ENCODE measurements at regions not wholly inside any gene's neighbourhood (a gene's known extent, or its start where the extent isn't known, plus 50 kb on each side); places are given as distances from the start of the nearest gene placed in this dataset.

DNA sequence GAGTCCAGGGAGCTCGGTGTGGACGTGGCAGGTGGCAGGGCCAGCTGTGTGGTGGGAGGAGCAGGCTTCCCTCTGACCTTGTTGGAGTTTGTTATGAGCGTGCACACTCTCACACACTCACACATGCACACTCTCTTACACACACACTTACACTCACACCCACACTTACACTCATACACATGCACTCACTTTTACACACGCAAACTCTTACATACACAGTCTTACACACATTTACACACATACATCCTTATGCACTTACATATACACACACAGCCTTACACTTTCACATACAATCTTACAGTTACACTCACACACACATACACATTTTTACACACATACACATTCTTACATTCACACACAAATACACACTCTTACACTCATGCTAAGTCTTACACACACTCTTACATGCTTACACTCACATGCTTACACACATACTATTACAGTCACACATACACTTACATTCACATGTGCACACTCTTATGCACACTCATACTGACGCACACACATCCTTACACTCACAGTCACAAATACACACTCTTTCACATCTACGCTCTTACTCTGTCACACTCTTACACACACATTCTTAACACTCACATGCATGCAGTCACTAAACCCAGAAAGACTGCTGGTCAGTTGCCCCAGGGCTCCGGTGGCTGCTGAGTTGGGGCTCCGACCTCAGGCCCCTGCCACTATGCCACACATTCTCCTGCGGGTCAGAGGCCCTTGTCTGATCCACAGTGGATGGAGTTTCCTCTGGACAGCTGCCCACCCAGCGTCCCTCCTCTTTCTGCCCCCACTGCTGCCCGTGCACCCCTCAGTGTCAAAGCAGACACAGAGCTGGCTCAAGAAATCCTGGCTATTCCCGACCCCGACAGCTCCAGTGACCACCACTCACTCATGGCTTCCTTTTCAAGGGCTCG is 95.8 kb downstream of the ADRA2C start:
- H3K4me3 Mint-ChIP-seq, result no peak overlapping the region
- POLR2A ChIA-PET, result no interaction called here
- DNase-seq, result no peak
- no peaks in the 10 kb centered on the region for H3K9me3 Mint-ChIP-seq
- no peaks in the 10 kb centered on the region for H3K4me1 Mint-ChIP-seq
- no peaks in the 10 kb centered on the region for H3K36me3 Mint-ChIP-seq
- H3K27me3 Mint-ChIP-seq, result peaks cover 2% of the 10 kb centered on the region
- no peak overlapping the region for H3K27ac Mint-ChIP-seq
- no peak for ATAC-seq (ENCODE audit: low read depth)

DNA sequence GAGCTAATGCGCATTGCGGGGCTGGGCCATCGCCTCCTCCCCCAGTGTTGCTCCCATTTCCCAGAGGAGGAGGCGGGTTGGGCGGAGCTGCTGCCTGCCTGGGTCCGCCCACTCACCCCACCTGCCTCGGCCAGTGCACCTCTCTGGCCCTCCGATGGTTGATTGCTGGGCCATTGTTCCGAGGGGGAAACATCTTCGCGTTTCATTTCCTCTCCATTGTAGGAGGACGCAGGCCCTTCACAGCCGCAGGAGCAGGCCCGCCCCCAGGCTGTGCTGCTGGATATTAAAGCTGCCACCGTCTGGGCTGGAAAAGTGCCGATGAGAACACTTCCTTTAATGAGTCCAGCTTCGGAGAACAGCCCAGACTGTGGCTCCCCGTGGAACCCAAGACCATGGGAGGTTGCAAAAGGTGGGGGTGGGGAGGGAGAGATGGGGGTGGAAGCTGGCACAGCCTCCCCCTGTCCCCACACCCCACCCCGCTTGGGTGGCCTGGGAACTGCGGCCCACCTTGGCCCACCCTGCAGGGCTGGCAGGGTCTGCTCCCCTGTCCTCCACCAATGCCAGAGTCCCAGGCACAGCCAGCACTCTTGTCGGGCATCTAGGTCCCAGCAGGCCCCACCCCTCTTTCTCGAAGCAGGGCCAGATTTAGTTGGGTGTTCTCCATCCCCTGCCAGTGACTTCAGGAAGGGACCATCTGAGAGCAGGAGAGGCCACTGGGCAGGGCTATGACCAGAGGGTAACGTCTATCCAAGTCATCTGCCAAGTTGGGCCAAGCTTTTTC is 96.6 kb downstream of the ADRA2C start:
- POLR2A ChIA-PET, result no interaction called here
- Mint-ChIP-seq H3K27me3 (peaks cover 2% of the 10 kb centered on the region), H3K27ac (no peak overlapping the region), H3K36me3 (no peaks in the 10 kb centered on the region), H3K4me1 (no peaks in the 10 kb centered on the region), H3K9me3 (no peaks in the 10 kb centered on the region), H3K4me3 (no peak overlapping the region)
- DNase-seq (no peak), ATAC-seq (ENCODE audit: low read depth) (no peak)

DNA sequence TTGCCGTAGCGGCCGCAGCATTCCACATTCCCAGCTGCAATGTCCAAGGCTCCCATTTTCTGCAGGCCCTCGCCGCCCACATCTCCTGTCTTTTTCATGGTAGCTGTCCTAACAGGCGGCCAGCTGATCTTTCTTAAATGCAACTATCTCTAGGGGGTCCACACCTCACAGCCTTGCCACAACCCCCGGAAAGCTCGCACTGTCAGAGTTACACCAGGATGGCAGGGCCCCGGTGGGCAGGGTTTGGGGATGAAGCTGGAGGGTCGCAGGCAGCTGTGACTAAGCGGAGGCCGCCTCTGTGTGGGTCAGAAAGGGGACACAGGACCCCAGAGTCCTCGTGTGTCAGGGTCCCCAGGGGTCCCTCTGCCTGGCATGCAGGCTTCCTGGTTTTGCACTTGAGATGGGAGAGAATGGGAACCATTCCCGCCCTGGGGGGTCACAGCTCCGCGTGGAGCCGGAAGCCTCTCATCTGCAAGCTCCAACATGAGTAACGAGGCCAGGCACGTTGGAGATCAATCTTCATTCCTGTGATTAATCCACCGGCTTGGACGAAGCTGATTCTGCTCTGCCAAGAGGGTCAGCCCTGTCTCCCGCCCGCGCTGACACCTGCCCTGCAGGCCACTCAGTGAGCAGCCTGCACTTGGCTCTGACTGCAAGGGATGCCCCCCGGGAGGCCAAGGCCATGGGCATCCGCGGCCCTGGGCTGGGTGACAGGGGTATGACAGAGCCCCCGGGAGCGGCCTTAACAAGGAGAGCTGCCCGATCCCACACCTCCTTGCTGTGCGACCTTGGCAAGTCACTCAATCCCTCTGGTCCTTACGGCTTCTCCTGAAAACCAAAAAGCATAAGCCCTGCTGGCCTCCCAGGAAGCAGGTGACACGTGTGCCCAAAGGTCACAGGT is 97.9 kb downstream of the ADRA2C start:
- Mint-ChIP-seq H3K27ac (no peak overlapping the region), H3K27me3 (no peaks in the 10 kb centered on the region), H3K36me3 (no peaks in the 10 kb centered on the region), H3K4me3 (no peak overlapping the region), H3K9me3 (no peaks in the 10 kb centered on the region), H3K4me1 (no peaks in the 10 kb centered on the region)
- POLR2A ChIA-PET, result no interaction called here
- ATAC-seq (ENCODE audit: low read depth) (no peak), DNase-seq (no peak)

GRCh38 chr4:3864742-3865721 is 98.8 kb downstream of the ADRA2C start:
- no peaks in the 10 kb centered on the region for H3K4me1 Mint-ChIP-seq
- DNase-seq, result no peak
- no peak for ATAC-seq (ENCODE audit: low read depth)
- POLR2A ChIA-PET, result no interaction called here
- peaks cover 1% of the 10 kb centered on the region for H3K27me3 Mint-ChIP-seq
- H3K9me3 Mint-ChIP-seq, result no peaks in the 10 kb centered on the region
- no peaks in the 10 kb centered on the region for H3K36me3 Mint-ChIP-seq
- no peak overlapping the region for H3K4me3 Mint-ChIP-seq
- H3K27ac Mint-ChIP-seq, result no peak overlapping the region

DNA sequence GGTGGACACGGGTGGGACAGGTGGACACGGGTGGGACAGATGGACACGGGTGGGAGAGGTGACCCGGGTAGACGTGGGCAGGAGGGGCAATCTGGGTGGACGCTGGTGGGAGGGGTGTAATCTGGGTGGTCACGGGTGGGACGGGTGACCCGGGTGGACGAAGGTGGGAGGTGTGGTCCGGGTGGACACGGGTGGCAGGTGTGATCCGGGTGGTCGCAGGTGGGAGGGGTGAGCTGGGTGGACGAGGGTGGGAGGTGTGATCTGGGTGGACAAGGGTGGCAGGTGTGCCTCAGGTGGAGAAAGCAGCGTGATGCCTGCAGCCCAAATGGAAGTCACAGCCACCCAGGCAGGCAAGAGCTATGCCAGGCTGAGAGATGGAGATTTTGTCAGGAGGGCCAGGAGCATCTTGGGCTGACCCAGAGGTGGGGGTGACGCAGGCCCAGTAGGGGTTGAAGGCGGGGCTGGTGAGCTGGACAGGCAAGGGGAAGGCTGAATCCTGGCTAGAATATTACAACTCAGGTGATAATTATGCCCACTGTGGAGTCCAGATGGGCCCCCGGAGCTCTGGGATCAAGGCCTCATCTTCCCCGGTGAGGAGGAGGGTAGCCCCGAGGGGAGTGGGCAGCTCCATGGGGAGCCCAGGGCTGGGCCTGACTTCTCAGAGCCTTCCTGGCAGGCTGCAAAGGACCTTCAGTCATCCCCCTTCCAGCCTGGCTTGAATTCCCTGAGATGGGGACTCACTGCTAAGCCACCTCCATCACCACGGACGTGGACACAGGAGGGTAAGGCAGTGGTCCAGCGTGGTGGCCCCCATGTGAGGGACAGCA is 100.0 kb downstream of the ADRA2C start:
- POLR2A ChIA-PET, result no interaction called here
- no peak overlapping the region for H3K4me3 Mint-ChIP-seq
- no peak overlapping the region for H3K27ac Mint-ChIP-seq
- ATAC-seq (ENCODE audit: low read depth) (no peak), DNase-seq (no peak)
- H3K4me1 Mint-ChIP-seq, result no peaks in the 10 kb centered on the region
- H3K36me3 Mint-ChIP-seq, result no peaks in the 10 kb centered on the region
- no peaks in the 10 kb centered on the region for H3K9me3 Mint-ChIP-seq
- peaks cover 12% of the 10 kb centered on the region for H3K27me3 Mint-ChIP-seq

DNA sequence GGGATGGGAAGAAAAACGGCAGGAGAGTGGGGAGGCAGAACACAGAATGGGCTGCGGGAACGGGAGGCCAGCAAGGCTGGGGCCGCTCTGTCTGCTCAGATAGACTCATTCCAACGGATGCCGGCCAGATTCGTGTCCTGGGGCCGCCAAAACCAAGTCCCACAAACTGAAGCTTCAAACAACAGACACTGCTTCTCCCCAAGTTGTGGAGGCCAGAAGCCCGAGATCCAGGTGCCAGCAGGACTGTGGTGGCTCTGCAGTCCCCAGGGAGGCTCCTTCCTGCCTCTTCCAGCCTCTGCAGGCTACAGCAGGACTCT is 100.6 kb downstream of the ADRA2C start:
- peaks cover 13% of the 10 kb centered on the region for H3K27me3 Mint-ChIP-seq
- H3K36me3 Mint-ChIP-seq, result no peaks in the 10 kb centered on the region
- no peaks in the 10 kb centered on the region for H3K9me3 Mint-ChIP-seq
- no peak overlapping the region for H3K4me3 Mint-ChIP-seq
- POLR2A ChIA-PET, result no interaction called here
- H3K27ac Mint-ChIP-seq, result no peak overlapping the region
- ATAC-seq (ENCODE audit: low read depth) (no peak), DNase-seq (no peak)
- H3K4me1 Mint-ChIP-seq, result no peaks in the 10 kb centered on the region

DNA sequence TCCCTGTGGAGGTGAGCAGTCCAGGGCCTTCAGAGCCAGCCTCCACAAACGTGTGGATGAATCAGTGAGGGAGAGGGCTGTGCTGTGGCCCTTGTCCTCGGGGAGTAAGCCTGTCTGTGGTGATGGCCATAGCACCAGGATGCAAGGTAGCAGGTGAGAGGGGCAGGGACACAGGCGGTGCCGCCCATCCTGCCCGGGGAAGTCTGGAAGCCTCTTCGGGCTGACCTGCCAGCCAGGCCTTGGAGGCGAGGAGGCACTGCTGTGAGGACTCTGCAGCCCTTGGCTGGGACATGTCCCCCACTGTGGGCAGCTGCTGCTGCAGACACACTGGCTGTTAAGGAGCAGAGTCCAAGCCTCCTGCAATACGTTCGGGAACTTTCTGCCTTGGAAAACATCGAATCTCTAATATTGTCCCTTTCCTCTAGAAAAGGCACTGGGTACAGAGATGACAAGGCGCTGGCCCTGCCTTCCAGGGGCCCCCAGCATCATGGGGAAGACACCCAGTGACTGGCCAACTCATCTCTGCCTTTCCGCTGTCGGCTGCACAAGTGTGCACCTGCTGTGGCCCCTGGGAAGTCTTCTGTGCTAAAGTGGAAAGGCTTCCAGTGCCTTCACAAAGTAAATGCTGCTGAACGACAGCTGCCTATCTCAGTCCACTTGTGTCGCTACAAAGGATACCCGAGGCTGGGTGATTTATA is 101.4 kb downstream of the ADRA2C start:
- H3K27ac Mint-ChIP-seq, result no peak overlapping the region
- ATAC-seq (ENCODE audit: low read depth) (no peak), DNase-seq (no peak)
- no peaks in the 10 kb centered on the region for H3K4me1 Mint-ChIP-seq
- no peaks in the 10 kb centered on the region for H3K9me3 Mint-ChIP-seq
- POLR2A ChIA-PET, result no interaction called here
- peaks cover 19% of the 10 kb centered on the region for H3K27me3 Mint-ChIP-seq
- H3K4me3 Mint-ChIP-seq, result no peak overlapping the region
- H3K36me3 Mint-ChIP-seq, result no peaks in the 10 kb centered on the region

DNA sequence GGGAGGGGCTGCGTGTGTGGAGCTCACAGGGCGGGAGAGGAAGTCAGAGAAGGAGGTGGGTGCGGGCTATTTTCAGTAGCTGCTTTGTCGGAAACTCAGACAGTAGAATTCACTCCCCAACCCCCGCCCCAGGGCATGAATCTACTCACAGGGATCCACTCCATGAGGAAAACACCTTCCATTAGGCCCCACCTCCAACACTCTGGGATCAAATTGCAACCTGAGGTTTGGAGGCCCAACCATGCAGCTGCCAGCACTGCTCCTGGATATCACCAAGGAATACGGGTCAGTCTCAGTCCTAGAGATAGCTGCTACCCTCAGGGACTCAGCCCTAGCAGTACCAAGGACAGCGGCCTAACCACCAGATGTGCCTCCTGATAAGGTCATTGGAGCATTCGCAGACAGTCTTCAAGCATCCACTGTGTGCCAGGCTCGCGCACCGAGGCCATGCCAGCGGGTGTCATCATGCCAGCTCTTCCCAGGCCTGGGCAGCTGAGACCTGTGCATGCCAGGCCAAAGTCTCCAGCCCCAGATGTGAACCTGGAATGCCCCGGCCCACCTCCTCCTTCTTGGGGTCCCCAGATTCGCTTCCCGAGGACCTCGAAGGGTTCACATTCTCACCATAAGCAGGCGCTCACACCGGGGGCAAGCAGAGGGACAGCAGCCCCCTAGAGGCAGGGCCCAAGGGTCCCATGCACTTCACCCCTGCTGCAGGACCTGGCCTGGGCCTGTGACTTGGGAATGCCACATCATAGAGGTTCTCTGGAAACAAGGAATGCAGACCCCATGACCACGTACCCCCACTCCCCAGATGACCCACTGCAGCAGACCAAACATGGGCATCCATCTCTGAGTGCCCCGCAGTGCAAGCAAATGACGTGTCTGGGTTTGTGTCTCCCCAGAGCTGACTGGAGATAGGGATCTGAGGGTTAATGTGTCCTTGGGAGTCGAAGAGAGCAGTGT is 102.3 kb downstream of the ADRA2C start:
- peaks cover 26% of the 10 kb centered on the region for H3K27me3 Mint-ChIP-seq
- peak; percentile 14 for DNase-seq
- H3K27ac Mint-ChIP-seq, result no peak overlapping the region
- POLR2A ChIA-PET, result no interaction called here
- no peaks in the 10 kb centered on the region for H3K36me3 Mint-ChIP-seq
- no peak overlapping the region for H3K4me3 Mint-ChIP-seq
- no peak for ATAC-seq (ENCODE audit: low read depth)
- H3K4me1 Mint-ChIP-seq, result peaks cover 2% of the 10 kb centered on the region
- no peaks in the 10 kb centered on the region for H3K9me3 Mint-ChIP-seq

- Mint-ChIP-seq H3K4me1 (peaks cover 2% of the 10 kb centered on the region), H3K27me3 (peaks cover 26% of the 10 kb centered on the region), H3K4me3 (no peak overlapping the region), H3K9me3 (no peaks in the 10 kb centered on the region), H3K36me3 (no peaks in the 10 kb centered on the region), H3K27ac (no peak overlapping the region)
- DNase-seq (no peak), ATAC-seq (ENCODE audit: low read depth) (no peak)
- POLR2A ChIA-PET, result no interaction called here
Measured at GRCh38 chr4:3869174-3869572, 103.0 kb downstream of the ADRA2C start.

GRCh38 chr4:3869661-3870566 is 103.7 kb downstream of the ADRA2C start:
- H3K27me3 Mint-ChIP-seq, result peaks cover 31% of the 10 kb centered on the region
- H3K27ac Mint-ChIP-seq, result no peak overlapping the region
- no peak overlapping the region for H3K4me3 Mint-ChIP-seq
- DNase-seq, result peak; percentile 20
- ATAC-seq (ENCODE audit: low read depth), result no peak
- no peaks in the 10 kb centered on the region for H3K9me3 Mint-ChIP-seq
- POLR2A ChIA-PET, result no interaction called here
- H3K4me1 Mint-ChIP-seq, result peaks cover 2% of the 10 kb centered on the region
- no peaks in the 10 kb centered on the region for H3K36me3 Mint-ChIP-seq

Data from activated naive CD8-positive, alpha-beta T cell treated with anti-CD3 and anti-CD28 coated beads, Interleukin-2, amount 10 ng/mL, durations not matched to agents 7 days and 5 days (primary cell).